Testis (tissue), 2 donors: ENCODE measurements at regions not wholly inside any gene's neighbourhood (a gene's known extent, or its start where the extent isn't known, plus 50 kb on each side); places are given as distances from the start of the nearest gene placed in this dataset.

Experiments used
- DNase-seq: peaks from one replicate; pipeline ENCODE4 v3.0.0-alpha.2; 2019
- H3K27ac ChIP-seq, 2 donors: fragments of 200-600 bp; sonication (generic); one replicate each; pipeline ENCODE4 v1.5.1; 2019
- H3K27me3 ChIP-seq: fragments of 200-600 bp; sonication (generic); one replicate; pipeline ENCODE4 v1.5.1; 2019
- H3K36me3 ChIP-seq: fragments of 200-600 bp; sonication (generic); one replicate; pipeline ENCODE4 v1.5.1; 2017; ENCODE audit warnings: low read depth; ENCODE audit errors: missing control alignments
- H3K4me1 ChIP-seq: fragments of 200-600 bp; sonication (generic); one replicate; pipeline ENCODE4 v1.5.1; 2019
- H3K4me3 ChIP-seq, 2 donors: fragments of 200-600 bp; sonication (generic); one replicate each; pipeline ENCODE4 v1.5.1; 2017 to 2019
- H3K9me3 ChIP-seq: fragments of 200-600 bp; sonication (generic); one replicate; pipeline ENCODE4 v1.5.1; 2017
- CTCF ChIP-seq, 3 experiments: fragments of 450-650 bp in 2 of 3; fragments of 200-600 bp in 1 of 3; sonication (generic) in 1 of 3; IDR thresholded peaks; one replicate each; pipeline ENCODE4 v1.5.1; 2016 to 2019; ENCODE audit warnings: antibody characterized with exemption in 3 of 3, mild to moderate bottlenecking in 2 of 3, moderate library complexity in 1 of 3
- POLR2A ChIP-seq: fragments of 450-650 bp; IDR thresholded peaks from one replicate; pipeline ENCODE4 v1.6.1; 2017; ENCODE audit warnings: antibody characterized with exemption, mild to moderate bottlenecking, moderate library complexity
- WGBS, 2 donors: methylation state at CpG; one replicate each; pipeline ENCODE4 v1.1.5; 2018; 5-methylcytosine and 5-hydroxymethylcytosine counted together
- intact Hi-C: fragments of 100-400 bp; cut with DNase I; formaldehyde crosslinking; loops from one replicate; pipeline ENCODE4 v1.15.1; 2023; ENCODE audit warnings: low total_unique reads

DNA sequence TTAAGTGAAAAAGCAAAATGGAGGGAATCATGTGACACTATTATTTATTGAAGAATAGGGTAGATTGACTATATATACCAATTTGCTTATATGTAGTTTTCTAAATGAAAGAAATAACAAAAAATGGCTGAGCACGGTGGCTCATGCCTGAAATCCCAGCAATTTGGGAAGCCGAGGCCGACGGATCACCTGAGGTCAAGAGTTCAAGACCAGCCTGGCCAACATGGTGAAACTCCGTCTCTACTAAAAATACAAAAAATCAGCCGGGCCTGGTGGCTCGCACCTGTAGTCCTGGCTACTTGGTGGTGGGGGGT, 59.3 kb upstream of the MYCN start:
- 78 to 81% methylated on average over 7 of the region's 7 CpGs for WGBS, 2 donors
- no peaks in the 10 kb centered on the region for H3K36me3 ChIP-seq
- no peaks in the 10 kb centered on the region for H3K4me1 ChIP-seq
- no peak for DNase-seq
- no peak overlapping the region for H3K4me3 ChIP-seq
- intact Hi-C loops, result no loop called here
- H3K27me3 ChIP-seq, result no peaks in the 10 kb centered on the region
- H3K27ac ChIP-seq, result no peak overlapping the region
- no peaks in the 10 kb centered on the region for H3K9me3 ChIP-seq
- TF ChIP-seq POLR2A, result no peak
- no peak for TF ChIP-seq CTCF (IDR thresholded peaks at IDR 0.05)

DNA sequence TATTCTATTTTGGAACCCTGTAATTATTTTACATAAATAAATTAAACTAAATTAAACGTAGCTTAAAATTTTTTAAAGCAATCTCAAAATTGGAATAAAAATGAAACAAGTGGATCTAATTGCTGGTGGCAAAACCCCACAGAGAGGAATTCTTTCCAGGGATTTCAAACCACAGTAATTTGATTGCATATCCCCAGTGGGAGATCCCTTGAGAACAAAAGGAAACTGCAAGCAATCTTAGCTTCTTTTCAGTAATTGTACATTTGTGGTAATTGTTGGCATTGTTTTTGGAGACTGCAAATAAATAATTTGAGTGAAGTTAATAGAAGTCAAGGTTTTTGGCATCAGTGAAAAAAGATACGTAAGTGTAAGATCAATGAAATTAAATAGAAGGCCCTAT, 58.7 kb upstream of the MYCN start:
- H3K4me3 ChIP-seq, result no peak overlapping the region
- H3K27ac ChIP-seq, result no peak overlapping the region
- H3K4me1 ChIP-seq, result no peaks in the 10 kb centered on the region
- no peak for DNase-seq
- no peaks in the 10 kb centered on the region for H3K36me3 ChIP-seq
- 80 to 84% methylated on average over 2 of the region's 2 CpGs for WGBS, 2 donors
- TF ChIP-seq POLR2A (no peak), CTCF (IDR thresholded peaks at IDR 0.05) (no peak)
- no peaks in the 10 kb centered on the region for H3K9me3 ChIP-seq
- H3K27me3 ChIP-seq, result no peaks in the 10 kb centered on the region
- intact Hi-C loops, result no loop called here

DNA sequence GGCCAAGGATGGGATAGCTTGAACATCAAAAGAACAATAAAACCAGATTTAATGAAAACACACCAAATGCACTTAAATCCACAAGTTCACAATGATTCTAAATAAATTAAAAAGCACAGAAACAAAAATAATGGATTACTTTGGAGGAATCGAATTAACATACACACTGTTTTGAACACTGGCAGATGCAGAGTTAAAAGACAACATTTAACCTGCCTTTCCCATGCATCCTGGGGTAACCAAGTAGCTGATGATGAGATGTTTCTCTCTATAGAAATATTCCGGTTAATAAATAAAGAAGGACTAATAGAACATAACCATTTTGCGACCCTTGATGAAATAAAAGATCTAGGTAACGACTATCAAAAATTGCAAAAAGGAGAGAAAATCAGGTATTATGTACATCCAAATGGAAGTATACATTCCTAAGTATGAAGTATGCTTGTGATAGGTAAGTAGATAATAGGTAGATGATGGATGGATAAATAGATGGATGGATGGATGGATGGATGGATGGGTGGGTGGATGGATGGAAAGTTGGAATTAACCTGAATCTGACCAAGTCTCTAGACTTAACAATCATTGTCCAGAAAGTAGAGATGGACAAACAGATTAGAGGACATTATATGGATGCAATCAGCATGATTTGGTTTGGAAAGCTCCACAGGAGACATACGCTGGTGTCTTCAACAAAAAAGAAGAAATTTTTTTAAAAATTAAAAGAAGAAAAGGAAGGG, 57.4 kb upstream of the MYCN start:
- no peaks in the 10 kb centered on the region for H3K4me1 ChIP-seq
- no peaks in the 10 kb centered on the region for H3K36me3 ChIP-seq
- no peak overlapping the region for H3K4me3 ChIP-seq
- DNase-seq, result no peak
- no peak for TF ChIP-seq CTCF (IDR thresholded peaks at IDR 0.05)
- no peak for TF ChIP-seq POLR2A
- whole genome bisulfite sequencing, 2 donors, result 95 to 98% methylated on average over 5 of the region's 5 CpGs
- H3K27me3 ChIP-seq, result no peaks in the 10 kb centered on the region
- no peak overlapping the region for H3K27ac ChIP-seq
- intact Hi-C loops, result no loop called here
- H3K9me3 ChIP-seq, result no peaks in the 10 kb centered on the region

DNA sequence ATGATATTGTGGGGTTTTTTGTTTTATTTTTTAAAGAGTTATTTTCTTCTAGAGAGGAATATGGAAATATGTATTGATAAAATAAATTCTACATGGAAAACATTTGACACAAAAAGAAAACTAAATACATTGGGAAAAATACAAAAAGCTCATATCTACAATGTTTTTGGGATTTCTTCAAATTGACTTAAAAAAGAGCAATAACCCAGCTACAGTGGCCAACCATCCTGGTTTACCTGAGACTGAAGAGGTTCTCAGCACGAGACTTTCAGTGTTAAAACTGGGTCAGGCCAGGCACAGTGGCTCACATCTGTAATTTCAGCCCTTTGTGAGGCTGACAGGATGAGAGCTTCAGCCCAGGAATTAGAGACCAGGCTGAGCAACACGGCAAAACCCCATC, 56.7 kb upstream of the MYCN start:
- Histone ChIP-seq H3K27me3 (no peaks in the 10 kb centered on the region), H3K36me3 (no peaks in the 10 kb centered on the region), H3K27ac (no peak overlapping the region), H3K4me3 (no peak overlapping the region), H3K9me3 (no peaks in the 10 kb centered on the region), H3K4me1 (no peaks in the 10 kb centered on the region)
- no peak for DNase-seq
- no peak for TF ChIP-seq POLR2A
- WGBS, 2 donors, result 84 to 93% methylated on average over 2 of the region's 2 CpGs
- intact Hi-C loops, result no loop called here

GRCh38 chr2:15884790-15885189, 55.6 kb upstream of the MYCN start:
- Histone ChIP-seq H3K27ac (no peak overlapping the region), H3K4me1 (no peaks in the 10 kb centered on the region), H3K27me3 (no peaks in the 10 kb centered on the region), H3K36me3 (no peaks in the 10 kb centered on the region), H3K9me3 (no peaks in the 10 kb centered on the region), H3K4me3 (no peak overlapping the region)
- TF ChIP-seq CTCF (IDR thresholded peaks at IDR 0.05) (no peak), POLR2A (no peak)
- no peak for DNase-seq
- 83 to 89% methylated on average over 2 of the region's 2 CpGs for WGBS, 2 donors
- intact Hi-C loops, result no loop called here
